IMR-90 (cell line): ENCODE measurements at regions not wholly inside any gene's neighbourhood (a gene's known extent, or its start where the extent isn't known, plus 50 kb on each side); places are given as distances from the start of the nearest gene placed in this dataset.

Source experiments
- ATAC-seq: fragments of 200-7000 bp; cut with Tn5 transposase; 2 replicates; pipeline ENCODE4 v1.9.1; 2020; ENCODE audit warnings: low read depth, mild to moderate bottlenecking, moderate library complexity
- BruUV-seq: library from RNA; stranded (reverse); fragments of 400-500 nt; replicated peaks from 2 replicates; lab custom pipeline; 2021; lab: Mats Ljungman, UMichigan
- CTCF ChIA-PET: fragments of 300-600 bp; formaldehyde crosslinking; extraction: SDS; loops from one replicate; lab custom pipeline; 2021; ENCODE audit warnings: antibody characterized with exemption; lab: Yijun Ruan, JAX
- POLR2A ChIA-PET: fragments of 300-600 bp; sonication (Branson Sonifier 250); formaldehyde crosslinking; loops from one replicate; lab custom pipeline; 2022; ENCODE audit warnings: antibody characterized with exemption; ENCODE audit not compliant: unreplicated experiment; lab: Charles Lee
- DNase-seq: peaks from one replicate; pipeline ENCODE4 v3.0.0; 2013
- H2AFZ ChIP-seq: replicated peaks from 2 replicates; pipeline ENCODE3; 2013; ENCODE audit warnings: low read length, mild to moderate bottlenecking; ENCODE audit not compliant: poor library complexity
- H2AK5ac ChIP-seq: 2 replicates; pipeline ENCODE4 v1.6.1; 2013; ENCODE audit warnings: low read depth, low read length, inconsistent platforms
- H2AK9ac ChIP-seq: replicated peaks from 2 replicates; pipeline ENCODE3; 2013; ENCODE audit warnings: mild to moderate bottlenecking, low read depth, low read length, moderate library complexity; ENCODE audit not compliant: poor library complexity
- H2BK120ac ChIP-seq: 2 replicates; pipeline ENCODE4 v1.6.1; 2013; ENCODE audit warnings: low read depth, low read length, inconsistent platforms
- H2BK15ac ChIP-seq: 3 replicates; pipeline ENCODE4 v1.6.1; 2013; ENCODE audit warnings: low read depth, low read length, inconsistent platforms
- H2BK20ac ChIP-seq: 2 replicates; pipeline ENCODE4 v1.6.1; 2013; ENCODE audit warnings: low read depth, mild to moderate bottlenecking, inconsistent platforms, low read length, moderate library complexity
- H2BK5ac ChIP-seq: 2 replicates; pipeline ENCODE4 v1.6.1; 2013; ENCODE audit warnings: mild to moderate bottlenecking, low read depth, low read length, inconsistent platforms; ENCODE audit not compliant: poor library complexity, severe bottlenecking
- H3K14ac ChIP-seq: replicated peaks from 2 replicates; pipeline ENCODE4 v1.6.1; 2013; ENCODE audit warnings: low read depth, low read length, inconsistent platforms
- H3K18ac ChIP-seq: 2 replicates; pipeline ENCODE4 v1.6.1; 2013; ENCODE audit warnings: low read depth, low read length, control low read depth
- H3K23ac ChIP-seq: 2 replicates; pipeline ENCODE4 v1.6.1; 2013; ENCODE audit warnings: low read depth, low read length, inconsistent platforms
- H3K27ac ChIP-seq: 2 replicates; pipeline ENCODE4 v1.5.1; 2013; ENCODE audit warnings: mild to moderate bottlenecking, control low read depth, low read length; ENCODE audit not compliant: insufficient read depth
- H3K27me3 ChIP-seq: 2 replicates; pipeline ENCODE4 v1.6.1; 2013; ENCODE audit warnings: low read length; ENCODE audit not compliant: control insufficient read depth, insufficient read depth
- H3K36me3 ChIP-seq: 2 replicates; pipeline ENCODE4 v1.6.1; 2013; ENCODE audit warnings: low read length, mixed read lengths; ENCODE audit not compliant: control insufficient read depth, insufficient read depth
- H3K4ac ChIP-seq: 2 replicates; pipeline ENCODE4 v1.6.1; 2013; ENCODE audit warnings: low read depth, low read length, inconsistent platforms
- H3K4me1 ChIP-seq: 2 replicates; pipeline ENCODE4 v1.6.1; 2013; ENCODE audit warnings: low read length, mixed read lengths; ENCODE audit not compliant: control insufficient read depth, insufficient read depth
- H3K4me2 ChIP-seq: 2 replicates; pipeline ENCODE4 v1.6.1; 2013; ENCODE audit warnings: low read depth, mild to moderate bottlenecking, control low read depth, low read length, moderate library complexity
- H3K4me3 ChIP-seq: 2 replicates; pipeline ENCODE4 v1.5.1; 2013; ENCODE audit warnings: low read depth, mild to moderate bottlenecking, control low read depth, low read length, moderate library complexity; ENCODE audit not compliant: insufficient read depth
- H3K56ac ChIP-seq: 2 replicates; pipeline ENCODE4 v1.6.1; 2013; ENCODE audit warnings: low read length, inconsistent platforms; ENCODE audit not compliant: insufficient read depth; ENCODE audit errors: extremely low read depth
- H3K79me1 ChIP-seq, 2 experiments: 2 replicates each; pipeline ENCODE4 v1.6.1; 2013; ENCODE audit warnings: low read length in 2 of 2, inconsistent platforms in 1 of 2, low read depth in 1 of 2
- H3K9ac ChIP-seq: 2 replicates; pipeline ENCODE4 v1.6.1; 2013; ENCODE audit warnings: low read depth, low read length, control low read depth
- H3K9me1 ChIP-seq: 2 replicates; pipeline ENCODE4 v1.6.1; 2013; ENCODE audit warnings: low read length, inconsistent platforms; ENCODE audit not compliant: insufficient read depth
- H3K9me3 ChIP-seq: 2 replicates; pipeline ENCODE4 v1.6.1; 2013; ENCODE audit warnings: low read length; ENCODE audit not compliant: control insufficient read depth, insufficient read depth
- H4K20me1 ChIP-seq: 2 replicates; pipeline ENCODE4 v1.6.1; 2013; ENCODE audit warnings: low read length, inconsistent platforms; ENCODE audit not compliant: insufficient read depth
- H4K5ac ChIP-seq: 2 replicates; pipeline ENCODE4 v1.6.1; 2013; ENCODE audit warnings: mild to moderate bottlenecking, low read depth, low read length, control low read depth
- H4K8ac ChIP-seq, 2 experiments: 2 replicates each; pipeline ENCODE4 v1.6.1; 2013; ENCODE audit warnings: low read depth in 2 of 2, low read length in 2 of 2, control low read depth in 1 of 2, inconsistent platforms in 1 of 2
- H4K91ac ChIP-seq: 2 replicates; pipeline ENCODE4 v1.6.1; 2013; ENCODE audit warnings: low read depth, low read length, inconsistent platforms; ENCODE audit not compliant: insufficient read depth
- BHLHE40 ChIP-seq: fragments of 150-350 bp; IDR thresholded peaks from 2 replicates; pipeline ENCODE4 v1.6.1; 2016; ENCODE audit warnings: mild to moderate bottlenecking, low read depth, low read length
- CEBPB ChIP-seq: IDR thresholded peaks from 2 replicates; pipeline ENCODE4 v1.6.1; 2012; ENCODE audit warnings: low read depth, low read length, improper control_type of control experiment
- CHD1 ChIP-seq: IDR thresholded peaks from 2 replicates; pipeline ENCODE4 v1.6.1; 2012; ENCODE audit warnings: low read depth, low read length, improper control_type of control experiment
- FOS ChIP-seq: fragments of 150-350 bp; IDR thresholded peaks from 2 replicates; pipeline ENCODE4 v1.6.1; 2016; ENCODE audit warnings: low read depth, low read length
- MAFK ChIP-seq: IDR thresholded peaks from 2 replicates; pipeline ENCODE4 v1.6.1; 2012; ENCODE audit warnings: low read depth, low read length, improper control_type of control experiment
- MAZ ChIP-seq: IDR thresholded peaks from 2 replicates; pipeline ENCODE4 v1.6.1; 2012; ENCODE audit warnings: low read depth, mild to moderate bottlenecking, low read length, improper control_type of control experiment, moderate library complexity, borderline replicate concordance
- MXI1 ChIP-seq: IDR thresholded peaks from 2 replicates; pipeline ENCODE4 v1.6.1; 2012; ENCODE audit warnings: low read depth, mild to moderate bottlenecking, low read length, moderate library complexity, borderline replicate concordance
- NFE2L2 ChIP-seq: fragments of 150-350 bp; IDR thresholded peaks from 2 replicates; pipeline ENCODE4 v1.6.1; 2016; ENCODE audit warnings: low read depth, mild to moderate bottlenecking, low read length
- POLR2A ChIP-seq: IDR thresholded peaks from 2 replicates; pipeline ENCODE4 v1.6.1; 2012; ENCODE audit warnings: mild to moderate bottlenecking, low read depth, low read length
- RAD21 ChIP-seq: IDR thresholded peaks from 2 replicates; pipeline ENCODE4 v1.6.1; 2012; ENCODE audit warnings: low read length, improper control_type of control experiment
- RCOR1 ChIP-seq: IDR thresholded peaks from 2 replicates; pipeline ENCODE4 v1.6.1; 2012; ENCODE audit warnings: mild to moderate bottlenecking, low read length, improper control_type of control experiment; ENCODE audit not compliant: insufficient replicate concordance
- SMC3 ChIP-seq: fragments of 150-350 bp; IDR thresholded peaks from 2 replicates; pipeline ENCODE4 v1.6.1; 2016; ENCODE audit warnings: low read depth, mild to moderate bottlenecking, antibody characterized with exemption, low read length, moderate library complexity
- WGBS, 2 experiments: methylation state at CpG; one replicate each; pipeline versions ENCODE4 v1.1.5 to v1.1.7; 2013; ENCODE audit warnings: missing lambda C conversion rate in 2 of 2; ENCODE audit not compliant: insufficient read length in 1 of 2; ENCODE audit errors: extremely low coverage in 2 of 2; 5-methylcytosine and 5-hydroxymethylcytosine counted together
- dilution Hi-C: fragments of 300-500 bp; cut with HindIII; formaldehyde crosslinking; loops from one replicate; pipeline ENCODE4 v1.14.3; 2018; ENCODE audit warnings: low sequenced_read_pairs; ENCODE audit not compliant: unreplicated experiment
- in situ Hi-C: fragments of 300-500 bp; cut with MboI; formaldehyde crosslinking; loops from 3 replicates; pipeline ENCODE4 v1.14.3; 2019; ENCODE audit warnings: low sequenced_read_pairs, inconsistent platforms, mixed read lengths
- intact Hi-C: fragments of 100-400 bp; cut with micrococcal nuclease; formaldehyde crosslinking; loops from 2 replicates; pipeline ENCODE4 v1.10.0; 2022
- TF ChIP-seq, protein P1 (sequence below): fragments of 150-350 bp; IDR thresholded peaks from 2 replicates; pipeline ENCODE4 v1.6.1; 2016; ENCODE audit warnings: low read depth, mild to moderate bottlenecking, low read length, moderate library complexity, borderline replicate concordance
- TF ChIP-seq, protein P2 (sequence below): fragments of 150-350 bp; IDR thresholded peaks from 2 replicates; pipeline ENCODE4 v1.6.1; 2017; ENCODE audit warnings: mild to moderate bottlenecking, antibody characterized with exemption, low read length, low read depth
- TF ChIP-seq, protein P3 (sequence below): conservative IDR thresholded peaks from 2 replicates; pipeline ENCODE4 v1.5.1; 2012; ENCODE audit warnings: mild to moderate bottlenecking, low read depth, low read length, improper control_type of control experiment

DNA sequence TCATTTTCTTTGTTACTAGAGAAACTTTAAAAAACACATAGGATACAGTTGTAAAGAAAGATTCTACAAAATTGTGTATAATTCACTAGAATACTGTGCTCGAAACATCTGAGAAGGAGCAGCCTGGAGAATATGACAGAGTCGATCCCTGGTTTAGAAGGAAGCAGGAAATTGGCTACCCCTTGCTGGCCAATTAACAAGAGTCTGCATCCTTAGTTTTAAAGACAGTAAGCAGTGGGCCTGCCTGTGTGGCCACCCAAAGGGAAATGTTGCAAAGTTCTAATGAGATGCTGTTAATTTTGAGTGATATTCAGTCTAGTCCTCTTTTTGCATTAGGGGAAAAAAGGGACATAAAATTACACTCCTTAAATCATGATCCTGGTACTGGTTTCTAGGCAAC is 988.6 kb downstream of the PCDH17 start:
- WGBS, 2 experiments, result no CpG with 5 or more reads among the region's 2 CpGs
- Histone ChIP-seq H2BK120ac (no peak overlapping the region), H3K9me1 (no peaks in the 10 kb centered on the region), H2AK9ac (no peak overlapping the region), H3K27ac (no peak overlapping the region), H3K23ac (no peak overlapping the region), H3K36me3 (no peaks in the 10 kb centered on the region), H2BK15ac (no peak overlapping the region), H3K4me3 (no peak overlapping the region), H2BK20ac (no peak overlapping the region), H4K91ac (no peak overlapping the region), H3K4me1 (no peaks in the 10 kb centered on the region), H4K8ac (no peak overlapping the region), H3K79me1 (no peaks in the 10 kb centered on the region), H2BK5ac (no peak overlapping the region), H4K5ac (no peak overlapping the region), H2AFZ (no peak overlapping the region), H2AK5ac (no peak overlapping the region), H3K4me2 (no peak overlapping the region), H4K20me1 (no peaks in the 10 kb centered on the region), H3K4ac (no peak overlapping the region), H3K56ac (no peak overlapping the region), H3K9me3 (peaks cover 4% of the 10 kb centered on the region; the same call in 1 of the 2 replicates), H3K9ac (no peak overlapping the region), H3K18ac (no peak overlapping the region), H3K14ac (no peak overlapping the region), H3K27me3 (no peaks in the 10 kb centered on the region)
- BruUV-seq, result no TSS peak
- DNase-seq, result no peak
- intact Hi-C loops (no loop called here), dilution Hi-C loops (no loop called here), in situ Hi-C loops (no loop called here)
- ChIA-PET CTCF (no interaction called here), POLR2A (no interaction called here)
- no peak for TF ChIP-seq CEBPB
- TF ChIP-seq, protein P1, sequence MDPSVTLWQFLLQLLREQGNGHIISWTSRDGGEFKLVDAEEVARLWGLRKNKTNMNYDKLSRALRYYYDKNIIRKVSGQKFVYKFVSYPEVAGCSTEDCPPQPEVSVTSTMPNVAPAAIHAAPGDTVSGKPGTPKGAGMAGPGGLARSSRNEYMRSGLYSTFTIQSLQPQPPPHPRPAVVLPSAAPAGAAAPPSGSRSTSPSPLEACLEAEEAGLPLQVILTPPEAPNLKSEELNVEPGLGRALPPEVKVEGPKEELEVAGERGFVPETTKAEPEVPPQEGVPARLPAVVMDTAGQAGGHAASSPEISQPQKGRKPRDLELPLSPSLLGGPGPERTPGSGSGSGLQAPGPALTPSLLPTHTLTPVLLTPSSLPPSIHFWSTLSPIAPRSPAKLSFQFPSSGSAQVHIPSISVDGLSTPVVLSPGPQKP, result no peak
- no peak for TF ChIP-seq BHLHE40
- TF ChIP-seq RAD21, result no peak
- no peak for TF ChIP-seq MXI1
- TF ChIP-seq, protein P2, sequence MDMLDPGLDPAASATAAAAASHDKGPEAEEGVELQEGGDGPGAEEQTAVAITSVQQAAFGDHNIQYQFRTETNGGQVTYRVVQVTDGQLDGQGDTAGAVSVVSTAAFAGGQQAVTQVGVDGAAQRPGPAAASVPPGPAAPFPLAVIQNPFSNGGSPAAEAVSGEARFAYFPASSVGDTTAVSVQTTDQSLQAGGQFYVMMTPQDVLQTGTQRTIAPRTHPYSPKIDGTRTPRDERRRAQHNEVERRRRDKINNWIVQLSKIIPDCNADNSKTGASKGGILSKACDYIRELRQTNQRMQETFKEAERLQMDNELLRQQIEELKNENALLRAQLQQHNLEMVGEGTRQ, result no peak
- TF ChIP-seq MAFK, result no peak
- no peak for TF ChIP-seq RCOR1
- TF ChIP-seq, protein P3, sequence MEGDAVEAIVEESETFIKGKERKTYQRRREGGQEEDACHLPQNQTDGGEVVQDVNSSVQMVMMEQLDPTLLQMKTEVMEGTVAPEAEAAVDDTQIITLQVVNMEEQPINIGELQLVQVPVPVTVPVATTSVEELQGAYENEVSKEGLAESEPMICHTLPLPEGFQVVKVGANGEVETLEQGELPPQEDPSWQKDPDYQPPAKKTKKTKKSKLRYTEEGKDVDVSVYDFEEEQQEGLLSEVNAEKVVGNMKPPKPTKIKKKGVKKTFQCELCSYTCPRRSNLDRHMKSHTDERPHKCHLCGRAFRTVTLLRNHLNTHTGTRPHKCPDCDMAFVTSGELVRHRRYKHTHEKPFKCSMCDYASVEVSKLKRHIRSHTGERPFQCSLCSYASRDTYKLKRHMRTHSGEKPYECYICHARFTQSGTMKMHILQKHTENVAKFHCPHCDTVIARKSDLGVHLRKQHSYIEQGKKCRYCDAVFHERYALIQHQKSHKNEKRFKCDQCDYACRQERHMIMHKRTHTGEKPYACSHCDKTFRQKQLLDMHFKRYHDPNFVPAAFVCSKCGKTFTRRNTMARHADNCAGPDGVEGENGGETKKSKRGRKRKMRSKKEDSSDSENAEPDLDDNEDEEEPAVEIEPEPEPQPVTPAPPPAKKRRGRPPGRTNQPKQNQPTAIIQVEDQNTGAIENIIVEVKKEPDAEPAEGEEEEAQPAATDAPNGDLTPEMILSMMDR, result no peak
- TF ChIP-seq POLR2A, result no peak
- TF ChIP-seq MAZ, result no peak
- TF ChIP-seq NFE2L2, result no peak
- TF ChIP-seq SMC3, result no peak
- TF ChIP-seq FOS, result no peak
- no peak for TF ChIP-seq CHD1
- ATAC-seq, result no peak
